ENCODE measurements at regions not wholly inside any gene's neighbourhood (a gene's known extent, or its start where the extent isn't known, plus 50 kb on each side); places are given as distances from the start of the nearest gene placed in this dataset.
"Not testable (repeated sequence)": the region's sequence is repeated elsewhere in the genome, so short reads cannot be mapped to it uniquely, and the experiment has no call there.

DNA sequence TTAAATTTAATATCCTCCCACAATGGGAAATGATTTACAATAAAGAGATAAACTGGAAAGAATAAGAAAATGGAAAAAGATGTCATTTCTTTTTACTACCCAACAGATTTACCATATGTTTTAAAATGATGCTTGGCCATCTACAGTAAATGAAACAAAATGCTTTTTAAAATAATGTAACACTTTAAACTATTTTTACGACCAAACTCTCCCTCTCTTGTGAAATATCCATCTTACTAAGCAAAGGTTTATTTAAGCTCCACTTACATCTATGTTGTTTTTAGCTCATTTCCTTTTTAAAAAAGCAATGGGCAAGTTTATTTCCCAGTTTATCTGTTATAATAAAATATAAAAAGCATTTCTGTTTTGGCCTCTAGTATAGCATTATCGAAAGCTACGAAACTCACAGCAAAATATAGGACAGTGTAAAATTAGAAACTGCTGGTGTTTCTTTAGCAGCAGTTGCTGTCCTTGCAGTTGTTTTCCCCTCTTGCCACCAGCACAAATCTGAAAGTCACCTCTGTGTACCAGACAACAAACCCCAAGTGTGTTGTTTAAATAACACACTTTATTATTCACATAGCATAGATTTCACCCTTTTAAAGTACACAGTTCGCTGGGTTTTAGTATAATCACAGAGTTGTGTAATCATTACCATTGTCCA is 195.1 kb downstream of the CDRT15L2 start:
- Histone ChIP-seq H3K27ac (no peak overlapping the region), H3K9me3 (no peaks in the 10 kb centered on the region), H3K4me1 (no peaks in the 10 kb centered on the region), H3K36me3 (no peaks in the 10 kb centered on the region), H3K27me3 (no peaks in the 10 kb centered on the region), H3K4me3 (no peak overlapping the region)
- TF ChIP-seq, protein P1, sequence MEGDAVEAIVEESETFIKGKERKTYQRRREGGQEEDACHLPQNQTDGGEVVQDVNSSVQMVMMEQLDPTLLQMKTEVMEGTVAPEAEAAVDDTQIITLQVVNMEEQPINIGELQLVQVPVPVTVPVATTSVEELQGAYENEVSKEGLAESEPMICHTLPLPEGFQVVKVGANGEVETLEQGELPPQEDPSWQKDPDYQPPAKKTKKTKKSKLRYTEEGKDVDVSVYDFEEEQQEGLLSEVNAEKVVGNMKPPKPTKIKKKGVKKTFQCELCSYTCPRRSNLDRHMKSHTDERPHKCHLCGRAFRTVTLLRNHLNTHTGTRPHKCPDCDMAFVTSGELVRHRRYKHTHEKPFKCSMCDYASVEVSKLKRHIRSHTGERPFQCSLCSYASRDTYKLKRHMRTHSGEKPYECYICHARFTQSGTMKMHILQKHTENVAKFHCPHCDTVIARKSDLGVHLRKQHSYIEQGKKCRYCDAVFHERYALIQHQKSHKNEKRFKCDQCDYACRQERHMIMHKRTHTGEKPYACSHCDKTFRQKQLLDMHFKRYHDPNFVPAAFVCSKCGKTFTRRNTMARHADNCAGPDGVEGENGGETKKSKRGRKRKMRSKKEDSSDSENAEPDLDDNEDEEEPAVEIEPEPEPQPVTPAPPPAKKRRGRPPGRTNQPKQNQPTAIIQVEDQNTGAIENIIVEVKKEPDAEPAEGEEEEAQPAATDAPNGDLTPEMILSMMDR (IDR thresholded peaks at IDR 0.05 in 4 of 5, conservative IDR thresholded peaks at IDR 0.05 in 1 of 5) = no peak
- no peak for TF ChIP-seq POLR2A (IDR thresholded peaks at IDR 0.05)
- in situ Hi-C loops (cut with MboI; ENCODE audit: low sequenced_read_pairs in 4 of 4) = no loop called here
- intact Hi-C loops (cut with DNase I; ENCODE audit: low total_unique reads) = no loop called here
- DNase-seq = no peak
- no peak for ATAC-seq

DNA sequence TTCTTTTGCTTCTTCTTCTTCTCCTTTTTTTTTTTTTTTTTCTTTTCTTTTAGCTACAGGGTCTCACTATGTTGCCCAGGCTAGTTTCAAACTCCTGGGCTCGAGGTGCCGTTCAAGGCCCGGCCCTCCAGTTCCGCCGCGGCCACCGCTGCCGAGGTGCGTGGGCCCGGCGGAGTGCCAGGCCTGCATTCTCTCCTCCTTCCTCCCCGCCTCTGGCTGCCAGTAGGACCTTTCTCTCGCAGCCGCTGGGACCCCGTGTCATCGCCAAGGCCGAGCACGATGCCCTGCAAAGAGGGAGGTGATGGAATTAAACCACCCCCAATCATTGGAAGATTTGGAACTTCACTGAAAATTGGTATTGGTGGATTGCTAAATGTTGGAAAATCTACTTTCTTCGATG is 195.8 kb downstream of the CDRT15L2 start:
- in situ Hi-C loops (cut with MboI; ENCODE audit: low sequenced_read_pairs in 4 of 4) = no loop called here
- Histone ChIP-seq H3K4me3 (no peak overlapping the region), H3K27me3 (no peaks in the 10 kb centered on the region), H3K4me1 (no peaks in the 10 kb centered on the region), H3K27ac (no peak overlapping the region), H3K36me3 (no peaks in the 10 kb centered on the region), H3K9me3 (no peaks in the 10 kb centered on the region)
- DNase-seq = no peak
- TF ChIP-seq, protein P1 (IDR thresholded peaks at IDR 0.05 in 4 of 5, conservative IDR thresholded peaks at IDR 0.05 in 1 of 5) = no peak
- TF ChIP-seq POLR2A (IDR thresholded peaks at IDR 0.05) = no peak
- intact Hi-C loops (cut with DNase I; ENCODE audit: low total_unique reads) = no loop called here
- no peak for ATAC-seq

GRCh38 chr17:20779521-20779920 is 200.0 kb downstream of the CDRT15L2 start:
- Histone ChIP-seq H3K27ac (no peak overlapping the region), H3K27me3 (peaks cover 3 to 7% (median 6%) of the 10 kb centered on the region in 3 donors), H3K4me3 (no peak overlapping the region), H3K36me3 (no peaks in the 10 kb centered on the region), H3K9me3 (no peaks in the 10 kb centered on the region), H3K4me1 (no peaks in the 10 kb centered on the region)
- no peak for ATAC-seq
- no peak for TF ChIP-seq POLR2A (IDR thresholded peaks at IDR 0.05)
- TF ChIP-seq, protein P1 (IDR thresholded peaks at IDR 0.05 in 4 of 5, conservative IDR thresholded peaks at IDR 0.05 in 1 of 5) = no peak
- intact Hi-C loops (cut with DNase I; ENCODE audit: low total_unique reads) = no loop called here
- in situ Hi-C loops (cut with MboI; ENCODE audit: low sequenced_read_pairs in 4 of 4) = no loop called here
- no peak for DNase-seq

DNA sequence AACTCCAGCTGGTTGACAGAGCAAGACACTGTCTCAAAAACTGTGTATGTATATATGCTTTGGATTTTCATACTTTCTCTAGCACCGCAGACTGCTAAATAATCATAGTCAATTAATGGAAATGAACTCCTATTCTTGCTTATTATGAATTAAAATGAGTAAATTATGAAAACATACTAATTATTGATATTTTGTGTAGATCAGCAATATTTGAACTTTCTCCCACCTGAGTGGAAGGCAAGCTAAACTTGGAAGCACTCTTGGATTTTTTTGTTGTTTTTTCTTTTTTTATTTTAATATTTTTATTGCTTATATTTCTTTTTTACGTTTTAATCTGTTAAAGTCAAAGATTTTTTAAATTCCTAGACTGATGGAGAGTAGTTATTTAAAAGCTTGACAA is 201.7 kb downstream of the CDRT15L2 start:
- no peaks in the 10 kb centered on the region for H3K36me3 ChIP-seq
- H3K4me3 ChIP-seq = no peak overlapping the region
- no peaks in the 10 kb centered on the region for H3K4me1 ChIP-seq
- ATAC-seq (no peak), DNase-seq (no peak)
- TF ChIP-seq, protein P1 (IDR thresholded peaks at IDR 0.05 in 4 of 5, conservative IDR thresholded peaks at IDR 0.05 in 1 of 5) = no peak
- no peak for TF ChIP-seq POLR2A (IDR thresholded peaks at IDR 0.05)
- no peaks in the 10 kb centered on the region for H3K9me3 ChIP-seq
- peaks cover 3 to 9% (median 6%) of the 10 kb centered on the region in 3 donors for H3K27me3 ChIP-seq
- H3K27ac ChIP-seq = no peak overlapping the region
- intact Hi-C loops (cut with DNase I; ENCODE audit: low total_unique reads) (no loop called here), in situ Hi-C loops (cut with MboI; ENCODE audit: low sequenced_read_pairs in 4 of 4) (no loop called here)

DNA sequence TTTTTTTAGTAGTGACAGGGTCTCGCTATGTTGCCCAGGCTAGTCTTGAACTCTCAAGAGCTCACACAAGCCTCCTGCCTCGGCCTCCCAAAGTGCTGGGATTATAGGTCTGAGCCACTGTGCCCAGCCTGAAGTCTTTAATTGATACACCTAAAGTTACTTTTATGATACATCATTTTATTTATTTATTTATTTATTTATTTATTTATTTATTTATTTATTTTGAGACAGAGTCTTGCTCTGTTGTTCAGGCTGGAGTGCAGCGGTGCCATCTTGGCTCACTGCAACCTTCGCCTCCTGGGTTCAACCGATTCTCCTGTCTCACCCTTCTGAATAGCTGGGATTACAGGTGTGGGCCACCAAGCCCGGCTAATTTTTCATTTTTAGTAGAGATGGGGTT is 202.3 kb downstream of the CDRT15L2 start:
- H3K4me1 ChIP-seq; ATAC-seq; H3K36me3 ChIP-seq; DNase-seq; H3K4me3 ChIP-seq; H3K27ac ChIP-seq; in situ Hi-C loops (cut with MboI; ENCODE audit: low sequenced_read_pairs in 4 of 4); H3K27me3 ChIP-seq; intact Hi-C loops (cut with DNase I; ENCODE audit: low total_unique reads); H3K9me3 ChIP-seq: not testable (repeated sequence)
